ENCODE measurements at regions not wholly inside any gene's neighbourhood (a gene's known extent, or its start where the extent isn't known, plus 50 kb on each side); places are given as distances from the start of the nearest gene placed in this dataset.

DNA sequence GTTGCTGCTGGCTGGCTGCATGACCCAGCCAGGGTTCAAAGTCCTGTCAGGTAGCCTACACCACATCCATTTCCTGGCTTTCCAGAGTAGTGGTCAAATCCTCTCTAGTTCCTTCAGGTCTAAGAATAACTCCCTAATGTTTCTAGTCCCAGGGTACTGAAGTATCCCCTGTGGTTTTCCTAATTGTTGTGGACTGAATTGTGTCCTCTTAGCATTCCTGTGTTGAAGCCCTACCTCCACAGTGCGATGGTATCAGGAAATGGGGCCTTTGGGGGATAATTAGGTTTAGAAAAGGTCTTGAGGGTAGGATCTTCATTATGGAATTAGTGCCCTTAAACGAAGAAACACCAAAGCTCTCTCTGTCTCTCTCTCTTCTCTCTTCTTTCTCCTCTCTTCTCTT is 191.8 kb upstream of the CCNG1 start:
- in situ Hi-C loops (cut with HindIII; ENCODE audit: low pct_ligation_motif_present, low sequenced_read_pairs): no loop called here
- Histone ChIP-seq H3K36me3 (replicated peaks) (no peaks in the 10 kb centered on the region), H3K27ac (no peak overlapping the region), H3K27me3 (replicated peaks) (no peaks in the 10 kb centered on the region), H3K4me3 (ENCODE audit: low read depth, low read length) (no peak overlapping the region)
- TF ChIP-seq, protein P1, sequence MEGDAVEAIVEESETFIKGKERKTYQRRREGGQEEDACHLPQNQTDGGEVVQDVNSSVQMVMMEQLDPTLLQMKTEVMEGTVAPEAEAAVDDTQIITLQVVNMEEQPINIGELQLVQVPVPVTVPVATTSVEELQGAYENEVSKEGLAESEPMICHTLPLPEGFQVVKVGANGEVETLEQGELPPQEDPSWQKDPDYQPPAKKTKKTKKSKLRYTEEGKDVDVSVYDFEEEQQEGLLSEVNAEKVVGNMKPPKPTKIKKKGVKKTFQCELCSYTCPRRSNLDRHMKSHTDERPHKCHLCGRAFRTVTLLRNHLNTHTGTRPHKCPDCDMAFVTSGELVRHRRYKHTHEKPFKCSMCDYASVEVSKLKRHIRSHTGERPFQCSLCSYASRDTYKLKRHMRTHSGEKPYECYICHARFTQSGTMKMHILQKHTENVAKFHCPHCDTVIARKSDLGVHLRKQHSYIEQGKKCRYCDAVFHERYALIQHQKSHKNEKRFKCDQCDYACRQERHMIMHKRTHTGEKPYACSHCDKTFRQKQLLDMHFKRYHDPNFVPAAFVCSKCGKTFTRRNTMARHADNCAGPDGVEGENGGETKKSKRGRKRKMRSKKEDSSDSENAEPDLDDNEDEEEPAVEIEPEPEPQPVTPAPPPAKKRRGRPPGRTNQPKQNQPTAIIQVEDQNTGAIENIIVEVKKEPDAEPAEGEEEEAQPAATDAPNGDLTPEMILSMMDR (IDR thresholded peaks at IDR 0.05; ENCODE audit: low read depth, low read length, missing control alignments): no peak
- no peak for DNase-seq

DNA sequence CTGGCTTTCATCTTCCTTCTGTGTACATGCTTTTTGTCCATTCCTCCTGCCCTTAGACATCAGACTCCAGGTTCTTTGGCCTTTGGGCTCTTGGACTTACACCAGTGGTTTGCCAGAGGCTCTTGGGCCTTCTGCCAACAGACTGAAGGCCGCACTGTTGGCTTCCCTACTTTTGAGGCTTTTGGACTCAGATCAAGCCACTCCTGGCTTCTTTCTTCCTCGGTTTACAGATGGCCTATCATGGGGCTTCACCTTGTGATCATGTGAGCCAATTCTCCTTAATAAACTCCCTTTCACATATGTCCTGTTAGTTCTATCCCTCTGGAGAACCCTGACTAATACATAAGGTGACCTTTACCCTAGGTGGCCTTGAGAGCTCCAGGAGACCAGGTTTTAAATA is 189.1 kb upstream of the CCNG1 start:
- no peak for DNase-seq
- TF ChIP-seq, protein P1 (IDR thresholded peaks at IDR 0.05; ENCODE audit: low read depth, low read length, missing control alignments): no peak
- no peaks in the 10 kb centered on the region for H3K36me3 ChIP-seq (replicated peaks)
- in situ Hi-C loops (cut with HindIII; ENCODE audit: low pct_ligation_motif_present, low sequenced_read_pairs): no loop called here
- H3K4me3 ChIP-seq (ENCODE audit: low read depth, low read length): no peak overlapping the region
- H3K27ac ChIP-seq: no peak overlapping the region
- no peaks in the 10 kb centered on the region for H3K27me3 ChIP-seq (replicated peaks)

DNA sequence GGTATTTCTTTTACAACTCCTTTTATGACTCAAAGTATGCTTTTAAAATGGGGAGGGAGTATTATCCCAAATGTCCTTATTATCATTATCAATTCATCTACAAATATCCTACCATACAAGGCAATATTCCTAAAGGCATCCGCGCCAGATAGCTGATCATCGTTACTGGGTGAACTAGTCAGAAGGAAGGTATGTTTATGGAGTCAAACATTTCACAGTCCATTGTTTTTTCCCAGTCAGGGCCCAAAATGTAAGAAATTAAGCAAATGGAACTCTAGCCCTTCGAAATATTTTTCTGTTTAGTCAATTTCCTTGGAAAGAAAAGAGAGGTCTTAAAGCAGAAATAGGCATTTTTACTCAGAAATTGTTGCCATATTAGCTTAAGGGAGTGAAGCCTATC is 188.5 kb upstream of the CCNG1 start:
- DNase-seq: no peak
- no peaks in the 10 kb centered on the region for H3K27me3 ChIP-seq (replicated peaks)
- in situ Hi-C loops (cut with HindIII; ENCODE audit: low pct_ligation_motif_present, low sequenced_read_pairs): no loop called here
- no peak overlapping the region for H3K4me3 ChIP-seq (ENCODE audit: low read depth, low read length)
- H3K27ac ChIP-seq: no peak overlapping the region
- TF ChIP-seq, protein P1 (IDR thresholded peaks at IDR 0.05; ENCODE audit: low read depth, low read length, missing control alignments): no peak
- H3K36me3 ChIP-seq (replicated peaks): no peaks in the 10 kb centered on the region

DNA sequence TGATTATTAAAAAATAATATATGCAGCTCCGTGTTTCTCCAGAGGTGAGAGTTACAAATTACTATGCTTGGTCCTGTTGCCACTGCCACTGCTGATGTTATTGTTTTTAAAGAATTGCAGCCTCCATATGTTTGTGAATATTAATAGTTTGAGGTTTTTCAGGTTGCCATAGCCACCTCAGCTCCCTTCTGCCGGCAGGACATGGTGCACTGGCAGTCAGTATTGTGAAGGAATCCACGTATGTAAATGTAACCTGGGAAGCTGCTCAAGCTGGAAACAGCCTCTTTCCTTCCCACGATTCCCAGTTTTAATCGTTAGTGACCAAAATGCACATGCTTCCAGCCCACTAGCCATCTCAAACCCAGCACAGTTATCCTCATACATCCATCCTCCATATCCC is 184.4 kb upstream of the CCNG1 start:
- Histone ChIP-seq H3K27ac (no peak overlapping the region), H3K4me3 (ENCODE audit: low read depth, low read length) (no peak overlapping the region), H3K36me3 (replicated peaks) (no peaks in the 10 kb centered on the region), H3K27me3 (replicated peaks) (no peaks in the 10 kb centered on the region)
- no peak for DNase-seq
- in situ Hi-C loops (cut with HindIII; ENCODE audit: low pct_ligation_motif_present, low sequenced_read_pairs): no loop called here
- TF ChIP-seq, protein P1 (IDR thresholded peaks at IDR 0.05; ENCODE audit: low read depth, low read length, missing control alignments): no peak

DNA sequence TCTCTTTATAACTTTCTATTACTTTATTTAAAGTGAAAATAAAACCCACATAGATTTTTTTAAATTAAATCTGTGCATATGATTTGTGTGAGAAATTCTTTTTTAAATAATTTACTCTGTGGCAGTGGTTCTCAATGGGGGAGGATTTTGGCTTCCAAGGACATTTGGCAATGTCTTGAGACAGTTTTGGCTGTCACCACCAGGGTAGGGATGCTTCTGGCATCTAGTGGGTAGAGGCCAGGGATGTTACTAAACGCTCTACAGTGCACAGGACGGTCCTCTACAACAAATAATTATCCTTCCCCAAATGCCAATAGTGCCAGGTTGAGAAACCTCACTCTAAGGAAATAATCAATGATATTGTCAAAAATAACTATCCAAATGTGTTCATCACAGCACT is 177.9 kb upstream of the CCNG1 start:
- TF ChIP-seq, protein P1 (IDR thresholded peaks at IDR 0.05; ENCODE audit: low read depth, low read length, missing control alignments): no peak
- in situ Hi-C loops (cut with HindIII; ENCODE audit: low pct_ligation_motif_present, low sequenced_read_pairs): no loop called here
- Histone ChIP-seq H3K27ac (no peak overlapping the region), H3K4me3 (ENCODE audit: low read depth, low read length) (no peak overlapping the region), H3K27me3 (replicated peaks) (no peaks in the 10 kb centered on the region), H3K36me3 (replicated peaks) (no peaks in the 10 kb centered on the region)
- DNase-seq: no peak

DNA sequence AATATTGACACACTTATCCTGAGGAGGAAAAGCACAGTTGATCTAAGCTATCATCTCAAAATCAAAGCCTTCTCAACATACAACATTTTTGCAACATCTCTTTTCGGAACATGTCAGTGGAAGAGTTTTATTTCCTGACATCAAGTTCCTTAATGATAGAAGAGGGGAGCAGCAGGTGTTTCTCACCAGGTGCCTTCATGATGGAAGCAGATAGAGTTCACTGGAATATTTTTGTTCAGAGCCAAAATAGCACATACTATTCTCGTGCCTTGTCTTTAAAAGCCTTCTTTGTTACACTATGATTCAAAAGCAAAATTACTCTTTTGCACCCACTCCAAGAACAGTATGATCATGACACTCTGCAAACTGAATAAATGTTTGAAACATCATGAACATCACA is 176.9 kb upstream of the CCNG1 start:
- TF ChIP-seq, protein P1 (IDR thresholded peaks at IDR 0.05; ENCODE audit: low read depth, low read length, missing control alignments): no peak
- DNase-seq: no peak
- in situ Hi-C loops (cut with HindIII; ENCODE audit: low pct_ligation_motif_present, low sequenced_read_pairs): no loop called here
- Histone ChIP-seq H3K27me3 (replicated peaks) (no peaks in the 10 kb centered on the region), H3K27ac (no peak overlapping the region), H3K36me3 (replicated peaks) (no peaks in the 10 kb centered on the region), H3K4me3 (ENCODE audit: low read depth, low read length) (no peak overlapping the region)

Measured in brain microvascular endothelial cell (primary cell).